Anterior cingulate cortex (tissue), 58 donors: ENCODE measurements at regions not wholly inside any gene's neighbourhood (a gene's known extent, or its start where the extent isn't known, plus 50 kb on each side); places are given as distances from the start of the nearest gene placed in this dataset.

Source experiments
- DNase-seq, 58 donors: peaks; one replicate each; lab custom pipeline; 2025; lab: John Stamatoyannopoulos, UW

- no peak for DNase-seq
Observed at GRCh38 chr2:62447411-62447810, 58.6 kb downstream of the TMEM17 start.

- DNase-seq = no peak
Observed at GRCh38 chr2:62446491-62446890, 59.5 kb downstream of the TMEM17 start.

GRCh38 chr2:62443886-62444285, 62.1 kb downstream of the TMEM17 start:
- no peak for DNase-seq

- no peak for DNase-seq
Observed at GRCh38 chr2:62443471-62443870, 62.5 kb downstream of the TMEM17 start.

- no peak for DNase-seq
Observed at GRCh38 chr2:62441824-62442223, 64.2 kb downstream of the TMEM17 start.

- no peak for DNase-seq
Observed at GRCh38 chr2:62441421-62441820, 64.6 kb downstream of the TMEM17 start.

- DNase-seq = no peak
Observed at GRCh38 chr2:62440281-62440946, 65.6 kb downstream of the TMEM17 start.

GRCh38 chr2:62439425-62439824, 66.6 kb downstream of the TMEM17 start:
- no peak for DNase-seq

- DNase-seq = no peak
Observed at GRCh38 chr2:62437785-62438184, 68.2 kb downstream of the TMEM17 start.

GRCh38 chr2:62435720-62436119, 70.3 kb downstream of the TMEM17 start:
- no peak for DNase-seq

GRCh38 chr2:62432407-62432806, 73.6 kb downstream of the TMEM17 start:
- no peak for DNase-seq

- DNase-seq = no peak
Observed at GRCh38 chr2:62431512-62431911, 74.5 kb downstream of the TMEM17 start.

GRCh38 chr2:62430146-62430545, 75.8 kb downstream of the TMEM17 start:
- DNase-seq = no peak

GRCh38 chr2:62427146-62427545, 78.8 kb downstream of the TMEM17 start:
- no peak for DNase-seq

GRCh38 chr2:62426154-62426912, 79.7 kb downstream of the TMEM17 start:
- peak in 3 of 58 donors; percentile 4 to 15 (median 8) for DNase-seq

- DNase-seq = no peak
Observed at GRCh38 chr2:62425684-62426083, 80.3 kb downstream of the TMEM17 start.

GRCh38 chr2:62424899-62425298, 81.1 kb downstream of the TMEM17 start:
- no peak for DNase-seq

GRCh38 chr2:62423883-62424458, 82.0 kb downstream of the TMEM17 start:
- peak in 30 of 58 donors; percentile 4 to 75 (median 29) for DNase-seq

GRCh38 chr2:62423235-62423634, 82.8 kb downstream of the TMEM17 start:
- DNase-seq = no peak

- DNase-seq = no peak
Observed at GRCh38 chr2:62415518-62415917, 90.5 kb downstream of the TMEM17 start.

GRCh38 chr2:62415019-62415431, 91.0 kb downstream of the TMEM17 start:
- peak in 3 of 58 donors; percentile 8 to 36 (median 19) for DNase-seq
